ENCODE measurements at regions not wholly inside any gene's neighbourhood (a gene's known extent, or its start where the extent isn't known, plus 50 kb on each side); places are given as distances from the start of the nearest gene placed in this dataset.

DNA sequence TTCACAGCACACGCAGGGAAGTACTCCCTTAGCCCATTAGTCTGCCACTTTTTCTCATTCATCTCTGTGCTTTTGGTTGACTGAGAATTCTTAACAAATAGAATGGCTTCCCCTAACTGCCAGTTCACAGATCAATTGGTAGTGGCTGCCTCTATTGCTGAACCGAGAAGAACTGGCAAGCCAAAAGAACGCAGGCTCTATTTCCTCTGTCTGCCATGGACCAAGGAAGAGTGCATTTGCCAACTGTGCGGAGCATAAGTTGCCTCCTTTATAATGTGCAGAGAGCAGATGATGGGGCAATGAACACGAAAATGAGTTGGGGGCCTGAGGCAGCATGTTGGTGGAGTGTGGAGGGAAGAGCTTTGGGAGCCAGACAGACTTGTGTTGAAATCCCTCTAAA, 483.1 kb upstream of the CAMK1G start:
- TF ChIP-seq, protein P1, sequence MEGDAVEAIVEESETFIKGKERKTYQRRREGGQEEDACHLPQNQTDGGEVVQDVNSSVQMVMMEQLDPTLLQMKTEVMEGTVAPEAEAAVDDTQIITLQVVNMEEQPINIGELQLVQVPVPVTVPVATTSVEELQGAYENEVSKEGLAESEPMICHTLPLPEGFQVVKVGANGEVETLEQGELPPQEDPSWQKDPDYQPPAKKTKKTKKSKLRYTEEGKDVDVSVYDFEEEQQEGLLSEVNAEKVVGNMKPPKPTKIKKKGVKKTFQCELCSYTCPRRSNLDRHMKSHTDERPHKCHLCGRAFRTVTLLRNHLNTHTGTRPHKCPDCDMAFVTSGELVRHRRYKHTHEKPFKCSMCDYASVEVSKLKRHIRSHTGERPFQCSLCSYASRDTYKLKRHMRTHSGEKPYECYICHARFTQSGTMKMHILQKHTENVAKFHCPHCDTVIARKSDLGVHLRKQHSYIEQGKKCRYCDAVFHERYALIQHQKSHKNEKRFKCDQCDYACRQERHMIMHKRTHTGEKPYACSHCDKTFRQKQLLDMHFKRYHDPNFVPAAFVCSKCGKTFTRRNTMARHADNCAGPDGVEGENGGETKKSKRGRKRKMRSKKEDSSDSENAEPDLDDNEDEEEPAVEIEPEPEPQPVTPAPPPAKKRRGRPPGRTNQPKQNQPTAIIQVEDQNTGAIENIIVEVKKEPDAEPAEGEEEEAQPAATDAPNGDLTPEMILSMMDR (IDR thresholded peaks at IDR 0.05): no peak
- no peak for TF ChIP-seq EP300 (IDR thresholded peaks at IDR 0.05)
